K562 (cell line): ENCODE measurements at regions not wholly inside any gene's neighbourhood (a gene's known extent, or its start where the extent isn't known, plus 50 kb on each side); places are given as distances from the start of the nearest gene placed in this dataset.

Experiments used
- ATAC-seq: fragments of 200-7000 bp; cut with Tn5 transposase; 3 replicates; pipeline ENCODE4 v1.9.1; 2020; ENCODE audit warnings: moderate library complexity
- BruUV-seq: library from RNA; stranded (reverse); fragments of 400-500 nt; replicated peaks from 2 replicates; lab custom pipeline; 2021; lab: Mats Ljungman, UMichigan
- CTCF ChIA-PET: fragments of 300-600 bp; formaldehyde crosslinking; extraction: SDS; loops from one replicate; lab custom pipeline; 2021; ENCODE audit warnings: low intra/inter-chr PET ratio; lab: Yijun Ruan, JAX
- POLR2A ChIA-PET: fragments of 300-600, 350-650 bp; sonication (Branson Sonifier 250); formaldehyde crosslinking; extraction: SDS; loops from one replicate; lab custom pipeline; 2021; ENCODE audit warnings: antibody characterized with exemption, inconsistent platforms; lab: Yijun Ruan, JAX
- DNase-seq, 4 experiments: peaks; one replicate each; pipeline versions ENCODE4 v3.0.0 to v3.0.0-alpha.2; 2011 to 2018; ENCODE audit warnings: low spot score in 3 of 4, mixed read lengths in 3 of 4; ENCODE audit errors: extremely low read depth in 1 of 4
- FAIRE-seq: peaks from 2 replicates; lab custom pipeline; 2011; peaks lifted over from hg19 to GRCh38; lab: Jason Lieb, UNC
- H2AFZ ChIP-seq: 2 replicates; pipeline ENCODE4 v1.6.0; 2011; ENCODE audit warnings: low read depth, low read length, control low read depth, inconsistent platforms
- H3K27ac ChIP-seq: fragments of 200-600 bp; 3 replicates; pipeline ENCODE4 v1.8.0; 2011; ENCODE audit warnings: low read depth, mild to moderate bottlenecking, control low read depth, inconsistent platforms, low read length, moderate library complexity, mixed read lengths; ENCODE audit errors: extremely low read depth
- H3K27me3 ChIP-seq, 2 experiments: fragments of 300-600 bp in 1 of 2; 2 replicates in 1 of 2; 3 replicates in 1 of 2; pipeline versions ENCODE4 v1.6.0 to v1.8.0; 2011; ENCODE audit warnings: inconsistent platforms in 2 of 2, low read length in 2 of 2, mild to moderate bottlenecking in 1 of 2, mixed read lengths in 1 of 2, moderate library complexity in 1 of 2; ENCODE audit not compliant: control insufficient read depth in 2 of 2, insufficient read depth in 2 of 2
- H3K36me3 ChIP-seq: fragments of 300-600 bp; 3 replicates; pipeline ENCODE4 v1.8.0; 2011; ENCODE audit warnings: mild to moderate bottlenecking, low read length, inconsistent platforms; ENCODE audit not compliant: control insufficient read depth, insufficient read depth
- H3K4me1 ChIP-seq, 2 experiments: fragments of 200-600 bp in 1 of 2; replicated peaks in 1 of 2; 2 replicates in 1 of 2; 3 replicates in 1 of 2; pipeline versions ENCODE4 v1.5.1 to v1.8.0; 2011; ENCODE audit warnings: inconsistent platforms in 2 of 2, low read length in 2 of 2, mild to moderate bottlenecking in 1 of 2, mixed read lengths in 1 of 2, moderate library complexity in 1 of 2; ENCODE audit not compliant: control insufficient read depth in 2 of 2, insufficient read depth in 2 of 2
- H3K4me2 ChIP-seq: 2 replicates; pipeline ENCODE4 v1.6.1; 2011; ENCODE audit warnings: low read length, control low read depth, inconsistent platforms, mixed read lengths; ENCODE audit not compliant: insufficient read depth
- H3K4me3 ChIP-seq: fragments of 200-600 bp; sonication (generic), shearing (Covaris generic); 2 replicates; pipeline ENCODE4 v1.5.1; 2016; ENCODE audit warnings: control low read depth, inconsistent platforms
- H3K79me2 ChIP-seq: fragments of 200-600 bp; 3 replicates; pipeline ENCODE4 v1.8.0; 2011; ENCODE audit warnings: low read length, inconsistent platforms; ENCODE audit not compliant: control insufficient read depth, insufficient read depth
- H3K9ac ChIP-seq, 2 experiments: 2 replicates each; pipeline versions ENCODE4 v1.6.0 to v1.6.1; 2011; ENCODE audit warnings: low read depth in 2 of 2, low read length in 2 of 2, control low read depth in 1 of 2, inconsistent platforms in 1 of 2, mild to moderate bottlenecking in 1 of 2, mixed read lengths in 1 of 2; ENCODE audit not compliant: insufficient read depth in 1 of 2
- H3K9me1 ChIP-seq: one replicate; pipeline ENCODE4 v1.6.0; 2011; ENCODE audit warnings: inconsistent platforms, mild to moderate bottlenecking, low read length, moderate library complexity; ENCODE audit not compliant: control insufficient read depth, insufficient read depth
- H3K9me3 ChIP-seq: replicated peaks from 2 replicates; pipeline ENCODE4 v1.5.1; 2011; ENCODE audit warnings: low read depth, low read length, inconsistent platforms; ENCODE audit not compliant: control insufficient read depth, insufficient read depth
- H4K20me1 ChIP-seq: replicated peaks from 2 replicates; pipeline ENCODE4 v1.6.1; 2011; ENCODE audit warnings: low read length, inconsistent platforms, mixed read lengths; ENCODE audit not compliant: control insufficient read depth, insufficient read depth
- DACH1 ChIP-seq: fragments of 450-650 bp; IDR thresholded peaks from 2 replicates; pipeline ENCODE4 v1.6.1; 2018; ENCODE audit not compliant: partially characterized antibody
- SIN3A ChIP-seq, 2 experiments: fragments of 150-350 bp in 1 of 2; IDR thresholded peaks; 2 replicates each; pipeline ENCODE4 v1.6.1; 2011 to 2016; ENCODE audit warnings: borderline replicate concordance in 2 of 2, low read depth in 2 of 2, low read length in 2 of 2, mild to moderate bottlenecking in 2 of 2, moderate library complexity in 2 of 2; ENCODE audit not compliant: control insufficient read depth in 1 of 2
- TAF7 ChIP-seq: fragments of 450-650 bp; IDR thresholded peaks from 2 replicates; pipeline ENCODE4 v1.6.1; 2016; ENCODE audit warnings: missing genetic modification characterization, missing compliant biosample characterization
- ZBTB49 ChIP-seq: sonication (generic); formaldehyde crosslinking; IDR thresholded peaks from 2 replicates; pipeline ENCODE4 v1.8.0; 2022; ENCODE audit warnings: missing genetic modification reagents, mild to moderate bottlenecking, borderline replicate concordance
- ZNF778 ChIP-seq: fragments of 450-650 bp; formaldehyde crosslinking; IDR thresholded peaks from 2 replicates; pipeline ENCODE4 v1.4.0; 2020; ENCODE audit warnings: mild to moderate bottlenecking, moderate library complexity
- WGBS: fragments of 100-300 bp; shearing (Covaris generic); methylation state at CpG from one replicate; pipeline ENCODE4 v1.1.6; 2016; ENCODE audit warnings: low coverage, mixed read lengths; ENCODE audit not compliant: insufficient coverage; ENCODE audit errors: missing lambda C conversion rate; 5-methylcytosine and 5-hydroxymethylcytosine counted together
- in situ Hi-C: fragments of 300-500 bp; cut with MboI; formaldehyde crosslinking; loops from 4 replicates; pipeline ENCODE4 v1.15.0; 2018; ENCODE audit warnings: inconsistent platforms, mixed read lengths
- intact Hi-C: fragments of 100-400 bp; cut with micrococcal nuclease; formaldehyde crosslinking; loops from 2 replicates; pipeline ENCODE4 v1.14.2; 2022

GRCh38 chr12:13379531-13380188 lies 183.1 kb downstream of the EMP1 start:
- TF ChIP-seq SIN3A (IDR thresholded peaks at IDR 0.05; ENCODE audit: borderline replicate concordance in 2 of 2, control insufficient read depth in 1 of 2, low read depth in 2 of 2, low read length in 2 of 2) (no peak), ZNF778 (CRISPR knock-in tag) (no peak), TAF7 (tag) (no peak), ZBTB49 (no peak), DACH1 (no peak)
- TF ChIP-seq, all 486 proteins: peak for 0
- FAIRE-seq (no peak), ATAC-seq (no peak), DNase-seq (no peak)
- in situ Hi-C loops, result no loop called here
- H3K9me1 ChIP-seq, result no peaks in the 10 kb centered on the region
- no peaks in the 10 kb centered on the region for H3K9me3 ChIP-seq
- H3K27me3 ChIP-seq, result no peaks in the 10 kb centered on the region
- no peaks in the 10 kb centered on the region for H4K20me1 ChIP-seq
- no peak overlapping the region for H3K27ac ChIP-seq
- no TSS peak for BruUV-seq
- H3K4me1 ChIP-seq, result no peaks in the 10 kb centered on the region
- H3K4me3 ChIP-seq, result no peak overlapping the region
- POLR2A ChIA-PET, result no interaction called here
- H3K79me2 ChIP-seq, result no peaks in the 10 kb centered on the region
- intact Hi-C loops, result no loop called here
- H2AFZ ChIP-seq, result no peak overlapping the region
- H3K9ac ChIP-seq, result no peak overlapping the region
- 0% methylated on average over 3 of the region's 3 CpGs for WGBS
- H3K4me2 ChIP-seq, result no peak overlapping the region
- CTCF ChIA-PET, result no interaction called here
- no peaks in the 10 kb centered on the region for H3K36me3 ChIP-seq
